A549 (cell line): ENCODE measurements at regions not wholly inside any gene's neighbourhood (a gene's known extent, or its start where the extent isn't known, plus 50 kb on each side); places are given as distances from the start of the nearest gene placed in this dataset.
A peak's percentile ranks its signal among the peaks of the same experiment; 100 is the strongest.

Experiments used
- ATAC-seq, 2 experiments: fragments of 200-7000 bp in 1 of 2; fragments of >200 bp in 1 of 2; cut with Nextera tagmentation in 1 of 2; cut with Tn5 transposase in 1 of 2; 3 replicates each; pipeline versions ENCODE4 v1.8.0 to v1.9.1; 2018 to 2020; ENCODE audit warnings: mild to moderate bottlenecking in 1 of 2, moderate library complexity in 1 of 2
- CTCF ChIA-PET: fragments of 300-600 bp; sonication (Branson Sonifier 250); formaldehyde crosslinking; extraction: SDS; loops from one replicate; lab custom pipeline; 2021; ENCODE audit warnings: antibody characterized with exemption, inconsistent platforms; lab: Yijun Ruan, JAX
- POLR2A ChIA-PET: fragments of 350-600 bp; formaldehyde crosslinking; extraction: SDS; loops from one replicate; lab custom pipeline; 2021; ENCODE audit warnings: antibody characterized with exemption, inconsistent platforms; lab: Yijun Ruan, JAX
- DNase-seq, 2 experiments: peaks; one replicate each; pipeline versions ENCODE4 v3.0.0 to v3.0.0-alpha.2; 2011 to 2016; ENCODE audit warnings: low read depth in 1 of 2, low spot score in 1 of 2
- FAIRE-seq: peaks from 2 replicates; lab custom pipeline; 2011; peaks lifted over from hg19 to GRCh38; lab: Jason Lieb, UNC
- H3K27ac ChIP-seq, 2 experiments: fragments of >200 bp; sonication (Bioruptor Twin); formaldehyde crosslinking; 3 replicates each; pipeline ENCODE4 v1.5.1; 2016 to 2017
- H3K4me1 ChIP-seq: fragments of >200 bp; sonication (Bioruptor Twin); formaldehyde crosslinking; 3 replicates; pipeline ENCODE4 v1.6.1; 2016
- H3K4me2 ChIP-seq: fragments of >200 bp; sonication (Bioruptor Twin); formaldehyde crosslinking; 3 replicates; pipeline ENCODE4 v1.6.1; 2016
- H3K4me3 ChIP-seq: fragments of >200 bp; sonication (Bioruptor Twin); formaldehyde crosslinking; 3 replicates; pipeline ENCODE4 v1.5.1; 2016
- H3K9me3 ChIP-seq: fragments of >200 bp; sonication (Bioruptor Twin); formaldehyde crosslinking; 3 replicates; pipeline ENCODE4 v1.6.1; 2016
- ATOH8 ChIP-seq: fragments of 250-450 bp; sonication (Bioruptor Pico); IDR thresholded peaks from 2 replicates; pipeline ENCODE4 v1.5.0; 2020; ENCODE audit warnings: low read depth, mild to moderate bottlenecking, moderate library complexity
- BCL3 ChIP-seq: fragments of >200 bp; sonication (Bioruptor Twin); formaldehyde crosslinking; IDR thresholded peaks from 3 replicates; pipeline ENCODE4 v1.6.1; 2016
- BHLHE40 ChIP-seq: IDR thresholded peaks from 2 replicates; pipeline ENCODE4 v1.6.1; 2012; ENCODE audit warnings: low read depth, low read length, inconsistent platforms
- CEBPB ChIP-seq, 2 experiments: fragments of >200 bp in 1 of 2; sonication (Bioruptor Twin) in 1 of 2; formaldehyde crosslinking in 1 of 2; IDR thresholded peaks; 2 replicates each; pipeline ENCODE4 v1.6.1; 2012 to 2016
- CHD4 ChIP-seq: fragments of 200-600 bp; sonication (generic); IDR thresholded peaks from 2 replicates; pipeline ENCODE4 v1.6.1; 2016; ENCODE audit warnings: antibody characterized with exemption, mild to moderate bottlenecking, borderline replicate concordance
- EHF ChIP-seq: fragments of 250-450 bp; sonication (Bioruptor Pico); IDR thresholded peaks from 2 replicates; pipeline ENCODE4 v1.5.0; 2020; ENCODE audit warnings: mild to moderate bottlenecking
- EHMT2 ChIP-seq: fragments of 200-600 bp; sonication (generic); IDR thresholded peaks from 2 replicates; pipeline ENCODE4 v1.6.1; 2016; ENCODE audit warnings: antibody characterized with exemption, low read depth, mild to moderate bottlenecking, moderate library complexity
- EP300 ChIP-seq, 2 experiments: fragments of >200 bp; sonication (Bioruptor Twin); formaldehyde crosslinking; IDR thresholded peaks; 2 replicates in 1 of 2; 3 replicates in 1 of 2; pipeline ENCODE4 v1.6.1; 2016 to 2017
- ESRRA ChIP-seq: fragments of 150-350 bp; IDR thresholded peaks from 2 replicates; pipeline ENCODE4 v1.6.1; 2014; ENCODE audit warnings: mild to moderate bottlenecking, low read length, borderline replicate concordance
- FOXS1 ChIP-seq: fragments of 250-450 bp; sonication (Bioruptor Pico); IDR thresholded peaks from 2 replicates; pipeline ENCODE4 v1.5.0; 2020; ENCODE audit warnings: mild to moderate bottlenecking, moderate library complexity
- KDM1A ChIP-seq: fragments of 200-600 bp; sonication (generic); IDR thresholded peaks from 2 replicates; pipeline ENCODE4 v1.6.1; 2016; ENCODE audit warnings: low read depth, mild to moderate bottlenecking
- MYC ChIP-seq: IDR thresholded peaks from 2 replicates; pipeline ENCODE4 v1.6.1; 2012; ENCODE audit warnings: mild to moderate bottlenecking, inconsistent platforms, low read length, improper control_type of control experiment, borderline replicate concordance
- NR3C1 ChIP-seq: fragments of >200 bp; sonication (Bioruptor Twin); formaldehyde crosslinking; IDR thresholded peaks from 3 replicates; pipeline ENCODE4 v1.6.1; 2017
- RCOR1 ChIP-seq: fragments of 150-350 bp; IDR thresholded peaks from 2 replicates; pipeline ENCODE4 v1.6.1; 2014; ENCODE audit warnings: antibody characterized with exemption, low read length, low read depth
- RNF2 ChIP-seq: fragments of 200-600 bp; sonication (generic); IDR thresholded peaks from 2 replicates; pipeline ENCODE4 v1.6.1; 2016; ENCODE audit warnings: low read depth, mild to moderate bottlenecking, antibody characterized with exemption, moderate library complexity, borderline replicate concordance
- SREBF2 ChIP-seq: fragments of 450-650 bp; IDR thresholded peaks from 2 replicates; pipeline ENCODE4 v1.6.1; 2014; ENCODE audit warnings: mild to moderate bottlenecking, moderate library complexity
- TFCP2L1 ChIP-seq: fragments of 250-450 bp; sonication (Bioruptor Pico); IDR thresholded peaks from 2 replicates; pipeline ENCODE4 v1.5.0; 2021; ENCODE audit warnings: mild to moderate bottlenecking
- TP53 ChIP-seq: fragments of 250-450 bp; sonication (Bioruptor Pico); IDR thresholded peaks from 2 replicates; pipeline ENCODE4 v1.5.0; 2021; ENCODE audit warnings: mild to moderate bottlenecking, moderate library complexity
- ZC3H11A ChIP-seq: fragments of 450-650 bp; IDR thresholded peaks from 2 replicates; pipeline ENCODE4 v1.6.1; 2014; ENCODE audit warnings: antibody characterized with exemption, mild to moderate bottlenecking
- ZNF302 ChIP-seq: fragments of 250-450 bp; sonication (Bioruptor Pico); IDR thresholded peaks from 2 replicates; pipeline ENCODE4 v1.9.0; 2021; ENCODE audit warnings: inconsistent platforms, mild to moderate bottlenecking, moderate library complexity
- WGBS: methylation state at CpG from one replicate; pipeline ENCODE4 v1.1.6; 2017; ENCODE audit errors: missing lambda C conversion rate; 5-methylcytosine and 5-hydroxymethylcytosine counted together

- Histone ChIP-seq H3K4me2 (no peak overlapping the region), H3K4me1 (no peaks in the 10 kb centered on the region), H3K4me3 (no peak overlapping the region), H3K27ac (no peak overlapping the region)
- CTCF ChIA-PET: no interaction called here
- FAIRE-seq (no peak), ATAC-seq (no peak), DNase-seq (no peak)
- WGBS: 73% methylated on average over 2 of the region's 2 CpGs
- POLR2A ChIA-PET: no interaction called here
- no peak for TF ChIP-seq KDM1A
- TF ChIP-seq ZC3H11A: peak; percentile 18; the same call in 1 of the 2 replicates
- TF ChIP-seq, all 56 proteins: peak for 1
- H3K9me3 ChIP-seq: no peaks in the 10 kb centered on the region
These were observed 369.8 kb upstream of the HAND2 start for GRCh38 chr4:173899813-173900212.

GRCh38 chr4:173891072-173891471 lies 361.0 kb upstream of the HAND2 start:
- Histone ChIP-seq H3K4me2 (no peak overlapping the region), H3K27ac (no peak overlapping the region), H3K9me3 (no peaks in the 10 kb centered on the region), H3K4me1 (no peaks in the 10 kb centered on the region), H3K4me3 (no peak overlapping the region)
- no peak for ATAC-seq
- DNase-seq: no peak
- 42% methylated on average over 3 of the region's 3 CpGs for WGBS
- CTCF ChIA-PET: no interaction called here
- POLR2A ChIA-PET: no interaction called here
- TF ChIP-seq ZNF302 (CRISPR knock-in tag) (no peak), SREBF2 (no peak), TP53 (CRISPR knock-in tag) (no peak), EHMT2 (no peak), MYC (no peak), EHF (CRISPR knock-in tag) (no peak), CEBPB (IDR thresholded peaks at IDR 0.05) (no peak), RNF2 (no peak), ATOH8 (no peak), RCOR1 (no peak), FOXS1 (CRISPR knock-in tag) (no peak), TFCP2L1 (no peak)
- FAIRE-seq: no peak

GRCh38 chr4:173883821-173884220 lies 353.8 kb upstream of the HAND2 start:
- FAIRE-seq (no peak), ATAC-seq (peak in 1 of 2 experiments; percentile 25; a peak in 1 of 6 replicates), DNase-seq (no peak)
- Histone ChIP-seq H3K27ac (no peak overlapping the region), H3K4me3 (no peak overlapping the region), H3K4me1 (peaks cover 7% of the 10 kb centered on the region; the same call in 2 of the 3 replicates), H3K4me2 (peak overlapping the region; percentile 28; the same call in 2 of the 3 replicates)
- POLR2A ChIA-PET: no interaction called here
- WGBS: 30% methylated on average over 4 of the region's 4 CpGs
- CTCF ChIA-PET: interaction anchor here (1.0 kb wide), 1 partner anchor 107 kb away, joined by 3 read pairs; no protein-coding TSS in a partner anchor
- TF ChIP-seq EP300 (IDR thresholded peaks at IDR 0.05) (no peak), BCL3 (no peak)
- TF ChIP-seq, all 56 proteins: peak for 0
- H3K9me3 ChIP-seq: no peaks in the 10 kb centered on the region

- no peak overlapping the region for H3K4me3 ChIP-seq
- TF ChIP-seq CHD4: no peak
- no peak for TF ChIP-seq ESRRA
- TF ChIP-seq NR3C1: no peak
- no peak for TF ChIP-seq EHF (CRISPR knock-in tag)
- TF ChIP-seq RCOR1: no peak
- no peak for TF ChIP-seq BHLHE40
- no peak for TF ChIP-seq ZNF302 (CRISPR knock-in tag)
- no peak for TF ChIP-seq EHMT2
- no peak for TF ChIP-seq TP53 (CRISPR knock-in tag)
- H3K4me2 ChIP-seq: no peak overlapping the region
- WGBS: 63% methylated on average over 1 of the region's 1 CpG
- DNase-seq (no peak), FAIRE-seq (no peak), ATAC-seq (no peak)
- no peaks in the 10 kb centered on the region for H3K9me3 ChIP-seq
- ChIA-PET POLR2A (no interaction called here), CTCF (no interaction called here)
- H3K4me1 ChIP-seq: peaks cover 7% of the 10 kb centered on the region; the same call in 2 of the 3 replicates
- H3K27ac ChIP-seq: no peak overlapping the region
These were observed 350.9 kb upstream of the HAND2 start for GRCh38 chr4:173880897-173881296.
